Liver (tissue), 7 donors: ENCODE measurements at regions not wholly inside any gene's neighbourhood (a gene's known extent, or its start where the extent isn't known, plus 50 kb on each side); places are given as distances from the start of the nearest gene placed in this dataset.

Experiments used
- DNase-seq: peaks from one replicate; pipeline ENCODE4 v3.0.0-alpha.2; 2017; ENCODE audit warnings: low spot score
- H3K27ac ChIP-seq, 2 donors: one replicate each; pipeline ENCODE4 v1.7.0; 2013; ENCODE audit warnings: inconsistent platforms in 2 of 2, low read length in 2 of 2, control low read depth in 1 of 2, low read depth in 1 of 2, mild to moderate bottlenecking in 1 of 2
- H3K27me3 ChIP-seq, 4 donors: one replicate each; pipeline versions ENCODE4 v1.6.1 to v1.7.0; 2013; ENCODE audit warnings: low read length in 3 of 4, inconsistent platforms in 1 of 4, mild to moderate bottlenecking in 1 of 4, moderate library complexity in 1 of 4; ENCODE audit not compliant: control insufficient read depth in 4 of 4, insufficient read depth in 4 of 4
- H3K36me3 ChIP-seq, 4 donors: one replicate each; pipeline versions ENCODE4 v1.6.1 to v1.7.0; 2013; ENCODE audit warnings: low read length in 3 of 4, mild to moderate bottlenecking in 3 of 4, low read depth in 1 of 4, moderate library complexity in 1 of 4; ENCODE audit not compliant: control insufficient read depth in 4 of 4, insufficient read depth in 3 of 4
- H3K4me1 ChIP-seq, 4 donors: one replicate each; pipeline versions ENCODE4 v1.6.1 to v1.7.0; 2013; ENCODE audit warnings: low read length in 3 of 4, mild to moderate bottlenecking in 3 of 4, moderate library complexity in 1 of 4; ENCODE audit not compliant: control insufficient read depth in 4 of 4, insufficient read depth in 4 of 4
- H3K4me3 ChIP-seq, 3 donors: one replicate each; pipeline versions ENCODE4 v1.6.1 to v1.7.0; 2013; ENCODE audit warnings: low read length in 3 of 3, control low read depth in 1 of 3, low read depth in 1 of 3, mild to moderate bottlenecking in 1 of 3
- H3K9ac ChIP-seq, 2 donors: one replicate each; pipeline ENCODE4 v1.7.0; 2013; ENCODE audit warnings: low read length in 2 of 2, mild to moderate bottlenecking in 2 of 2, moderate library complexity in 2 of 2, control low read depth in 1 of 2, low read depth in 1 of 2
- H3K9me3 ChIP-seq, 4 donors: one replicate each; pipeline versions ENCODE4 v1.6.1 to v1.7.0; 2013; ENCODE audit warnings: low read length in 3 of 4; ENCODE audit not compliant: control insufficient read depth in 4 of 4
- ATF3 ChIP-seq: IDR thresholded peaks from 2 replicates; pipeline ENCODE4 v1.6.1; 2016; ENCODE audit warnings: antibody characterized with exemption
- EGR1 ChIP-seq, 2 donors: IDR thresholded peaks; 2 replicates each; pipeline ENCODE4 v1.6.1; 2016 to 2018; ENCODE audit warnings: antibody characterized with exemption in 2 of 2, low read depth in 2 of 2
- FOXA2 ChIP-seq: IDR thresholded peaks from 2 replicates; pipeline ENCODE4 v1.6.1; 2016; ENCODE audit warnings: antibody characterized with exemption
- GABPA ChIP-seq, 2 donors: IDR thresholded peaks in 1 of 2; conservative IDR thresholded peaks in 1 of 2; 2 replicates each; pipeline ENCODE4 v1.6.1; 2016; ENCODE audit warnings: antibody characterized with exemption in 2 of 2, mild to moderate bottlenecking in 1 of 2, moderate library complexity in 1 of 2
- HNF4A ChIP-seq, 2 donors: conservative IDR thresholded peaks; 2 replicates each; pipeline ENCODE4 v1.6.1; 2016; ENCODE audit warnings: antibody characterized with exemption in 2 of 2, mild to moderate bottlenecking in 2 of 2
- HNF4G ChIP-seq: IDR thresholded peaks from 2 replicates; pipeline ENCODE4 v1.6.1; 2016; ENCODE audit warnings: antibody characterized with exemption
- JUND ChIP-seq, 2 donors: IDR thresholded peaks; 2 replicates each; pipeline ENCODE4 v1.6.1; 2016; ENCODE audit warnings: antibody characterized with exemption in 2 of 2
- MAX ChIP-seq: IDR thresholded peaks from 2 replicates; pipeline ENCODE4 v1.6.1; 2016; ENCODE audit warnings: antibody characterized with exemption
- NR2F2 ChIP-seq: IDR thresholded peaks from 2 replicates; pipeline ENCODE4 v1.6.1; 2016; ENCODE audit warnings: antibody characterized with exemption
- RAD21 ChIP-seq, 2 donors: IDR thresholded peaks; 2 replicates each; pipeline ENCODE4 v1.6.1; 2016; ENCODE audit warnings: antibody characterized with exemption in 2 of 2, mild to moderate bottlenecking in 2 of 2
- RXRA ChIP-seq, 2 donors: IDR thresholded peaks; 2 replicates each; pipeline ENCODE4 v1.6.1; 2017 to 2018; ENCODE audit warnings: antibody characterized with exemption in 2 of 2, mild to moderate bottlenecking in 1 of 2
- SP1 ChIP-seq: IDR thresholded peaks from 2 replicates; pipeline ENCODE4 v1.6.1; 2018; ENCODE audit warnings: antibody characterized with exemption, mild to moderate bottlenecking
- YY1 ChIP-seq: IDR thresholded peaks from 2 replicates; pipeline ENCODE4 v1.6.1; 2016; ENCODE audit warnings: antibody characterized with exemption, mild to moderate bottlenecking
- WGBS: extraction: QIAGEN DNeasy Blood & Tissue Kit; methylation state at CpG from one replicate; pipeline ENCODE4 v1.1.7; 2013; 5-methylcytosine and 5-hydroxymethylcytosine counted together
- TF ChIP-seq, protein P1 (sequence below): IDR thresholded peaks from 2 replicates; pipeline ENCODE4 v1.6.1; 2016; ENCODE audit warnings: antibody characterized with exemption, mild to moderate bottlenecking
- donor health status: healthy.
- donor health status: healthy.
- donor health status: healthy.
- donor health status: healthy.

DNA sequence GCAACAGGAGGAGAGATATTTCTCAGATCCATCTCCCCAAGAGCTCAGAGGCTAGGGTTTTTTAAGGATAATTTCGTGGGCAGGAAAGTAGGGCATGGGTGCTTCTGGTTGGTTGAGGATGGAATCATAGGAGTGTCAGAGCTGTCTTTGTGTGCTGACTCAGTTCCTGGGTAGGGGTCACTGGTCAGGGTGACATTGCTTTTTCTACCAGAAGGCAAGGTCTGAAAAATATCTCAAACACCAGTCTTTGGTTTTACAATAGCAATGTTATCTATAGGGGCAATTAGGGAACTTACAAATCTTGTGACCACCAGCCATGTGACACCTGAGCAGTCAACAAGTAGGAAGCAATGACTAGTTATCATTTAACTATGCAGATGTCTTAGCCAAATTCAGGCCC lies 82.9 kb upstream of the DYNLRB2 start:
- H3K4me1 ChIP-seq, result peaks cover 3 to 39% (median 29%) of the 10 kb centered on the region in 4 donors
- H3K27me3 ChIP-seq, result no peaks in the 10 kb centered on the region
- H3K27ac ChIP-seq, result no peak overlapping the region
- 39% methylated on average over 1 of the region's 1 CpG for WGBS
- H3K9me3 ChIP-seq, result no peaks in the 10 kb centered on the region
- DNase-seq, result no peak
- no peak for TF ChIP-seq NR2F2
- no peaks in the 10 kb centered on the region for H3K36me3 ChIP-seq
- no peak overlapping the region for H3K4me3 ChIP-seq
- no peak overlapping the region for H3K9ac ChIP-seq

GRCh38 chr16:80454802-80455201 lies 86.0 kb upstream of the DYNLRB2 start:
- H3K9me3 ChIP-seq, result no peaks in the 10 kb centered on the region
- H3K36me3 ChIP-seq, result no peaks in the 10 kb centered on the region
- H3K27ac ChIP-seq, result no peak overlapping the region
- no peak overlapping the region for H3K9ac ChIP-seq
- peaks cover under 1 to 12% (median 11%) of the 10 kb centered on the region in 4 donors for H3K4me1 ChIP-seq
- no peak overlapping the region for H3K4me3 ChIP-seq
- TF ChIP-seq FOXA2 (no peak), HNF4A (conservative IDR thresholded peaks at IDR 0.05) (no peak), ATF3 (no peak), RAD21 (IDR thresholded peaks at IDR 0.05) (no peak), HNF4G (no peak), RXRA (IDR thresholded peaks at IDR 0.05) (no peak)
- DNase-seq, result no peak
- H3K27me3 ChIP-seq, result no peaks in the 10 kb centered on the region
- 88% methylated on average over 2 of the region's 2 CpGs for WGBS

DNA sequence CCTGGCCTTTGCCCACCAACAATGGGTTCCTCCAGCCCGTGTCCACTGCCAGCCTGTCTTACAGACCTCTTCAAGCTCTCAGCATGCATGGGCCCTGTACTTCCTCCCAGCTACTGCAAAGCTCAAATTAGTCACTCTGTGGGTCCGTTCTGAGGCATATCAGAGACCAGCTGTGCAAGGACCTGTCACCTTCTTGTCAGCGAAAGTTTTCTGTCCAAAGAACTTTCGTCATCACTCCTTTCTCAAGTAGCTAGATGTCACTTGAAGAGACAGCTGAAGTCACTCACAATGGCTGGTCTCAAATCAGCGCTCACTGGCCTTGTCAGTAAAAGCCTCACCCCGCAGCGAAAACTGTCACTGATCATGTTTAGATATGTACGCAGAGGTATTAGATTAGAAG lies 91.4 kb upstream of the DYNLRB2 start:
- no peak for DNase-seq
- H3K27ac ChIP-seq, result no peak overlapping the region
- 82% methylated on average over 8 of the region's 8 CpGs for WGBS
- H3K4me1 ChIP-seq, result no peaks in the 10 kb centered on the region
- no peaks in the 10 kb centered on the region for H3K9me3 ChIP-seq
- H3K4me3 ChIP-seq, result no peak overlapping the region
- H3K36me3 ChIP-seq, result no peaks in the 10 kb centered on the region
- no peak overlapping the region for H3K9ac ChIP-seq
- no peak for TF ChIP-seq GABPA (IDR thresholded peaks at IDR 0.05 in 1 of 2, conservative IDR thresholded peaks at IDR 0.05 in 1 of 2)
- no peak for TF ChIP-seq EGR1 (IDR thresholded peaks at IDR 0.05; ENCODE audit: low read depth in 2 of 2)
- no peak for TF ChIP-seq FOXA2
- no peak for TF ChIP-seq RXRA (IDR thresholded peaks at IDR 0.05)
- no peak for TF ChIP-seq MAX
- TF ChIP-seq HNF4A (conservative IDR thresholded peaks at IDR 0.05), result no peak
- H3K27me3 ChIP-seq, result no peaks in the 10 kb centered on the region

GRCh38 chr16:80447241-80447640 lies 93.6 kb upstream of the DYNLRB2 start:
- H3K36me3 ChIP-seq, result no peaks in the 10 kb centered on the region
- H3K27me3 ChIP-seq, result no peaks in the 10 kb centered on the region
- TF ChIP-seq NR2F2 (no peak), SP1 (no peak), JUND (IDR thresholded peaks at IDR 0.05) (no peak), MAX (no peak), YY1 (no peak), RXRA (IDR thresholded peaks at IDR 0.05) (no peak)
- TF ChIP-seq, protein P1, sequence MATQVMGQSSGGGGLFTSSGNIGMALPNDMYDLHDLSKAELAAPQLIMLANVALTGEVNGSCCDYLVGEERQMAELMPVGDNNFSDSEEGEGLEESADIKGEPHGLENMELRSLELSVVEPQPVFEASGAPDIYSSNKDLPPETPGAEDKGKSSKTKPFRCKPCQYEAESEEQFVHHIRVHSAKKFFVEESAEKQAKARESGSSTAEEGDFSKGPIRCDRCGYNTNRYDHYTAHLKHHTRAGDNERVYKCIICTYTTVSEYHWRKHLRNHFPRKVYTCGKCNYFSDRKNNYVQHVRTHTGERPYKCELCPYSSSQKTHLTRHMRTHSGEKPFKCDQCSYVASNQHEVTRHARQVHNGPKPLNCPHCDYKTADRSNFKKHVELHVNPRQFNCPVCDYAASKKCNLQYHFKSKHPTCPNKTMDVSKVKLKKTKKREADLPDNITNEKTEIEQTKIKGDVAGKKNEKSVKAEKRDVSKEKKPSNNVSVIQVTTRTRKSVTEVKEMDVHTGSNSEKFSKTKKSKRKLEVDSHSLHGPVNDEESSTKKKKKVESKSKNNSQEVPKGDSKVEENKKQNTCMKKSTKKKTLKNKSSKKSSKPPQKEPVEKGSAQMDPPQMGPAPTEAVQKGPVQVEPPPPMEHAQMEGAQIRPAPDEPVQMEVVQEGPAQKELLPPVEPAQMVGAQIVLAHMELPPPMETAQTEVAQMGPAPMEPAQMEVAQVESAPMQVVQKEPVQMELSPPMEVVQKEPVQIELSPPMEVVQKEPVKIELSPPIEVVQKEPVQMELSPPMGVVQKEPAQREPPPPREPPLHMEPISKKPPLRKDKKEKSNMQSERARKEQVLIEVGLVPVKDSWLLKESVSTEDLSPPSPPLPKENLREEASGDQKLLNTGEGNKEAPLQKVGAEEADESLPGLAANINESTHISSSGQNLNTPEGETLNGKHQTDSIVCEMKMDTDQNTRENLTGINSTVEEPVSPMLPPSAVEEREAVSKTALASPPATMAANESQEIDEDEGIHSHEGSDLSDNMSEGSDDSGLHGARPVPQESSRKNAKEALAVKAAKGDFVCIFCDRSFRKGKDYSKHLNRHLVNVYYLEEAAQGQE, result no peak
- no peak for DNase-seq
- no peak overlapping the region for H3K27ac ChIP-seq
- 90% methylated on average over 5 of the region's 5 CpGs for WGBS
- no peak overlapping the region for H3K4me3 ChIP-seq
- H3K9ac ChIP-seq, result no peak overlapping the region
- no peaks in the 10 kb centered on the region for H3K4me1 ChIP-seq
- H3K9me3 ChIP-seq, result no peaks in the 10 kb centered on the region
